PC-3 (cell line): ENCODE measurements at regions not wholly inside any gene's neighbourhood (a gene's known extent, or its start where the extent isn't known, plus 50 kb on each side); places are given as distances from the start of the nearest gene placed in this dataset.

Experiments
- ATAC-seq: fragments of 200-7000 bp; cut with Tn5 transposase; 2 replicates; pipeline ENCODE4 v1.9.1; 2020; ENCODE audit warnings: mild to moderate bottlenecking, moderate library complexity
- BruUV-seq: library from RNA; stranded (reverse); fragments of 400-500 nt; replicated peaks from 2 replicates; lab custom pipeline; 2021; lab: Mats Ljungman, UMichigan
- CTCF ChIA-PET: fragments of 300-600 bp; sonication (Branson Sonifier 250); formaldehyde crosslinking; loops from one replicate; lab custom pipeline; 2022; ENCODE audit warnings: antibody characterized with exemption; lab: Charles Lee
- POLR2A ChIA-PET: fragments of 300-600 bp; sonication (Branson Sonifier 250); formaldehyde crosslinking; loops from one replicate; lab custom pipeline; 2022; ENCODE audit warnings: antibody characterized with exemption; ENCODE audit not compliant: unreplicated experiment; lab: Charles Lee
- DNase-seq: peaks from one replicate; pipeline ENCODE4 v3.0.0-alpha.2; 2015
- H2AFZ ChIP-seq: fragments of 300-600 bp; sonication (generic); 2 replicates; pipeline ENCODE4 v1.6.0; 2016; ENCODE audit warnings: antibody characterized with exemption, low read length
- H3F3A ChIP-seq: fragments of 300-600 bp; sonication (generic); one replicate; pipeline ENCODE4 v1.6.0; 2017; ENCODE audit warnings: antibody characterized with exemption, low read length, control low read depth, mild to moderate bottlenecking; ENCODE audit not compliant: unreplicated experiment
- H3K27ac ChIP-seq: fragments of 300-600 bp; sonication (generic); 2 replicates; pipeline ENCODE4 v1.5.1; 2016; ENCODE audit warnings: mild to moderate bottlenecking, low read length
- H3K27me3 ChIP-seq: fragments of 300-600 bp; sonication (generic); 2 replicates; pipeline ENCODE4 v1.6.1; 2016; ENCODE audit warnings: low read length, mixed read lengths
- H3K36me3 ChIP-seq: fragments of 300-600 bp; sonication (generic); 2 replicates; pipeline ENCODE4 v1.6.1; 2016; ENCODE audit warnings: low read depth, mixed run types, low read length, mixed read lengths
- H3K4me1 ChIP-seq: fragments of 300-600 bp; sonication (generic); 2 replicates; pipeline ENCODE4 v1.5.1; 2016; ENCODE audit warnings: low read length; ENCODE audit not compliant: insufficient read depth
- H3K4me2 ChIP-seq: fragments of 300-600 bp; sonication (generic); 2 replicates; pipeline ENCODE4 v1.6.0; 2016; ENCODE audit warnings: low read length
- H3K4me3 ChIP-seq: fragments of 300-600 bp; sonication (generic); 2 replicates; pipeline ENCODE4 v1.5.1; 2016; ENCODE audit warnings: mild to moderate bottlenecking, low read length, mixed read lengths
- H3K79me2 ChIP-seq: fragments of 300-600 bp; sonication (generic); 2 replicates; pipeline ENCODE4 v1.6.1; 2017; ENCODE audit warnings: low read length, mixed read lengths
- H3K9ac ChIP-seq: fragments of 300-600 bp; sonication (generic); 2 replicates; pipeline ENCODE4 v1.6.0; 2016; ENCODE audit warnings: mild to moderate bottlenecking, low read length
- H3K9me2 ChIP-seq: fragments of 300-600 bp; sonication (generic); replicated peaks from 2 replicates; pipeline ENCODE4 v1.6.1; 2016; ENCODE audit warnings: mixed run types, low read length, mixed read lengths
- H3K9me3 ChIP-seq: fragments of 300-600 bp; sonication (generic); 2 replicates; pipeline ENCODE4 v1.6.1; 2016; ENCODE audit warnings: low read length, mixed read lengths
- H4K20me1 ChIP-seq: fragments of 300-600 bp; sonication (generic); 2 replicates; pipeline ENCODE4 v1.6.1; 2016; ENCODE audit warnings: low read length, mixed read lengths
- CTCF ChIP-seq: fragments of 300-600 bp; sonication (generic); conservative IDR thresholded peaks from 2 replicates; pipeline ENCODE4 v1.5.1; 2017; ENCODE audit warnings: antibody characterized with exemption, low read depth, mild to moderate bottlenecking, low read length
- EZH2 ChIP-seq: fragments of 300-600 bp; sonication (generic); IDR thresholded peaks from one replicate; pipeline ENCODE4 v1.6.1; 2017; ENCODE audit warnings: antibody characterized with exemption, mild to moderate bottlenecking, low read length; ENCODE audit not compliant: unreplicated experiment
- EZH2phosphoT487 ChIP-seq: fragments of 300-600 bp; sonication (generic); IDR thresholded peaks from 2 replicates; pipeline ENCODE4 v1.6.1; 2018; ENCODE audit warnings: mild to moderate bottlenecking, antibody characterized with exemption, low read length, borderline replicate concordance
- intact Hi-C: fragments of 100-400 bp; cut with micrococcal nuclease; formaldehyde crosslinking; loops from 2 replicates; pipeline ENCODE4 v1.9.0; 2023

- no peak overlapping the region for H3K4me3 ChIP-seq
- H2AFZ ChIP-seq, result no peak overlapping the region
- no peaks in the 10 kb centered on the region for H3K79me2 ChIP-seq
- intact Hi-C loops, result loop anchor here (10.0 kb wide), 1 partner anchor 111 kb away; no protein-coding TSS in a partner anchor
- H3F3A ChIP-seq, result no peaks in the 10 kb centered on the region
- no peaks in the 10 kb centered on the region for H3K9me3 ChIP-seq
- H3K27me3 ChIP-seq, result no peaks in the 10 kb centered on the region
- no peak for ATAC-seq
- CTCF ChIA-PET, result interaction anchor here (0.6 kb wide), 2 partner anchors 84 to 423 kb away, joined by 3 to 4 read pairs; no protein-coding TSS in a partner anchor
- no peaks in the 10 kb centered on the region for H3K36me3 ChIP-seq
- no peak for DNase-seq
- H3K9me2 ChIP-seq, result no peaks in the 10 kb centered on the region
- H3K4me2 ChIP-seq, result no peak overlapping the region
- H3K4me1 ChIP-seq, result peaks cover 8% of the 10 kb centered on the region; the same call in 1 of the 2 replicates
- BruUV-seq, result no TSS peak
- POLR2A ChIA-PET, result no interaction called here
- H4K20me1 ChIP-seq, result no peaks in the 10 kb centered on the region
- no peak overlapping the region for H3K9ac ChIP-seq
- TF ChIP-seq CTCF (no peak), EZH2phosphoT487 (no peak), EZH2 (no peak)
- H3K27ac ChIP-seq, result no peak overlapping the region
Measured at GRCh38 chr12:86376052-86376451, 119.9 kb upstream of the MGAT4C start.

- ChIA-PET CTCF (no interaction called here), POLR2A (no interaction called here)
- Histone ChIP-seq H3F3A (no peaks in the 10 kb centered on the region), H3K27ac (no peak overlapping the region), H3K4me2 (no peak overlapping the region), H3K79me2 (no peaks in the 10 kb centered on the region), H4K20me1 (no peaks in the 10 kb centered on the region), H2AFZ (no peak overlapping the region), H3K4me3 (no peak overlapping the region), H3K4me1 (no peaks in the 10 kb centered on the region), H3K9ac (no peak overlapping the region), H3K36me3 (no peaks in the 10 kb centered on the region), H3K9me3 (no peaks in the 10 kb centered on the region), H3K27me3 (no peaks in the 10 kb centered on the region), H3K9me2 (no peaks in the 10 kb centered on the region)
- intact Hi-C loops, result loop anchor here (10.0 kb wide), 1 partner anchor 109 kb away; no protein-coding TSS in a partner anchor
- no peak for ATAC-seq
- no peak for TF ChIP-seq CTCF
- TF ChIP-seq EZH2, result no peak
- TF ChIP-seq EZH2phosphoT487, result no peak
- DNase-seq, result no peak
- BruUV-seq, result no TSS peak
Measured at GRCh38 chr12:86373813-86374212, 117.6 kb upstream of the MGAT4C start.

GRCh38 chr12:86367137-86367536 lies 110.9 kb upstream of the MGAT4C start:
- H3K27ac ChIP-seq, result no peak overlapping the region
- H3K4me3 ChIP-seq, result no peak overlapping the region
- H3K36me3 ChIP-seq, result no peaks in the 10 kb centered on the region
- no peaks in the 10 kb centered on the region for H3K4me1 ChIP-seq
- H4K20me1 ChIP-seq, result no peaks in the 10 kb centered on the region
- POLR2A ChIA-PET, result no interaction called here
- no TSS peak for BruUV-seq
- no peaks in the 10 kb centered on the region for H3K9me2 ChIP-seq
- no peaks in the 10 kb centered on the region for H3K9me3 ChIP-seq
- H3K9ac ChIP-seq, result no peak overlapping the region
- H3K27me3 ChIP-seq, result no peaks in the 10 kb centered on the region
- CTCF ChIA-PET, result no interaction called here
- no peak overlapping the region for H3K4me2 ChIP-seq
- ATAC-seq (no peak), DNase-seq (no peak)
- TF ChIP-seq CTCF (no peak), EZH2 (no peak), EZH2phosphoT487 (no peak)
- H2AFZ ChIP-seq, result no peak overlapping the region
- intact Hi-C loops, result no loop called here
- no peaks in the 10 kb centered on the region for H3K79me2 ChIP-seq
- no peaks in the 10 kb centered on the region for H3F3A ChIP-seq
